GM12891 (cell line): ENCODE measurements at regions not wholly inside any gene's neighbourhood (a gene's known extent, or its start where the extent isn't known, plus 50 kb on each side); places are given as distances from the start of the nearest gene placed in this dataset.

Source experiments
- POLR2A ChIP-seq: IDR thresholded peaks from 2 replicates; pipeline ENCODE4 v1.6.1; 2011; ENCODE audit warnings: low read depth, low read length, control low read depth
- TAF1 ChIP-seq: IDR thresholded peaks from 2 replicates; pipeline ENCODE4 v1.6.1; 2011; ENCODE audit warnings: low read depth, low read length, control low read depth

DNA sequence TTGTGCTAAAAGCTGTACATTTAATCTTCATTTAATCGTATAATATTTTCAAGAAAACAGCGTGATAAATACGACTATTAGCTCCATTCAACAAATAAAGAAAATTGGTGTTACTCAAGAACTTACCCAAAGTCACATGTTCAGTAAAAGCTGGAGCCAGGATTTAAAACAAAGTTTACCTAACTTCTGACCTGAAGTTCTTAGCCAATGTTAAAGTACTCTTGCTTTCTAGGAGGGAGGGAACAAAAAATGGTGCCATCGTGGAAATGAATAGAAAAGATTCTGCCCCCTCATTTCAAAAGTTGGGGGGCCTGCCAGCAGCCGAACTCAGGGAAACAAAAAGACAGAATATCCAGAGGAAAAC, 395.8 kb downstream of the CD109 start:
- no peak for TF ChIP-seq POLR2A
- no peak for TF ChIP-seq TAF1
